Common myeloid progenitor, CD34-positive (primary cell): ENCODE measurements at regions not wholly inside any gene's neighbourhood (a gene's known extent, or its start where the extent isn't known, plus 50 kb on each side); places are given as distances from the start of the nearest gene placed in this dataset.
"Not testable (repeated sequence)": the region's sequence is repeated elsewhere in the genome, so short reads cannot be mapped to it uniquely, and the experiment has no call there.

Source experiments
- CTCF ChIA-PET: fragments of 350-600 bp; sonication (Branson Sonifier 250); formaldehyde crosslinking; loops from one replicate; lab custom pipeline; 2021; ENCODE audit warnings: antibody characterized with exemption; lab: Charles Lee
- POLR2A ChIA-PET: fragments of 350-600 bp; sonication (Branson Sonifier 250); formaldehyde crosslinking; loops from one replicate; lab custom pipeline; 2021; ENCODE audit warnings: antibody characterized with exemption; lab: Charles Lee
- DNase-seq, 3 donors: peaks; one replicate each; pipeline versions ENCODE4 v3.0.0 to v3.0.0-alpha.2; 2013
- H3K27ac ChIP-seq, 2 experiments: 1 replicate in 1 of 2; 2 replicates in 1 of 2; pipeline ENCODE4 v1.7.0; 2013; ENCODE audit warnings: inconsistent platforms in 2 of 2, low read length in 2 of 2, mild to moderate bottlenecking in 2 of 2, low read depth in 1 of 2, moderate library complexity in 1 of 2; ENCODE audit not compliant: severe bottlenecking in 2 of 2, insufficient read depth in 1 of 2, poor library complexity in 1 of 2
- H3K27me3 ChIP-seq, 5 experiments: replicated peaks in 2 of 5; 1 replicate in 3 of 5; 2 replicates in 2 of 5; pipeline versions ENCODE4 v1.6.1 to v1.7.0; 2013; ENCODE audit warnings: low read length in 4 of 5, mild to moderate bottlenecking in 2 of 5, moderate library complexity in 2 of 5, inconsistent platforms in 1 of 5; ENCODE audit not compliant: insufficient read depth in 5 of 5, control insufficient read depth in 4 of 5
- H3K36me3 ChIP-seq, 4 experiments: 1 replicate in 2 of 4; 2 replicates in 2 of 4; pipeline versions ENCODE4 v1.6.1 to v1.7.0; 2013; ENCODE audit warnings: low read length in 3 of 4, control low read depth in 1 of 4, mild to moderate bottlenecking in 1 of 4; ENCODE audit not compliant: control insufficient read depth in 4 of 4, insufficient read depth in 4 of 4
- H3K4me1 ChIP-seq, 4 experiments: 1 replicate in 3 of 4; 2 replicates in 1 of 4; pipeline versions ENCODE4 v1.6.1 to v1.7.1; 2013; ENCODE audit warnings: low read length in 3 of 4, mild to moderate bottlenecking in 3 of 4, control low read depth in 1 of 4, inconsistent platforms in 1 of 4, moderate library complexity in 1 of 4; ENCODE audit not compliant: control insufficient read depth in 4 of 4, insufficient read depth in 4 of 4; ENCODE audit errors: control extremely low read depth in 1 of 4
- H3K4me3 ChIP-seq, 7 experiments: 1 replicate in 4 of 7; 2 replicates in 3 of 7; pipeline versions ENCODE4 v1.5.1 to v1.7.0; 2013; ENCODE audit warnings: mild to moderate bottlenecking in 7 of 7, low read length in 6 of 7, moderate library complexity in 6 of 7, inconsistent platforms in 2 of 7, low read depth in 2 of 7, control low read depth in 1 of 7; ENCODE audit not compliant: insufficient read depth in 4 of 7, control insufficient read depth in 1 of 7; ENCODE audit errors: extremely low read depth in 1 of 7
- H3K9me3 ChIP-seq, 5 experiments: 1 replicate in 4 of 5; 2 replicates in 1 of 5; pipeline versions ENCODE4 v1.6.1 to v1.7.1; 2013; ENCODE audit warnings: low read length in 4 of 5, mild to moderate bottlenecking in 2 of 5, inconsistent platforms in 1 of 5, low read depth in 1 of 5, moderate library complexity in 1 of 5; ENCODE audit not compliant: control insufficient read depth in 4 of 5, insufficient read depth in 2 of 5; ENCODE audit errors: control extremely low read depth in 1 of 5
- WGBS: methylation state at CpG from one replicate; pipeline ENCODE4 v1.1.5; 2013; ENCODE audit not compliant: insufficient coverage; 5-methylcytosine and 5-hydroxymethylcytosine counted together

- DNase-seq, POLR2A ChIA-PET, H3K4me3 ChIP-seq, H3K27ac ChIP-seq, H3K27me3 ChIP-seq, H3K36me3 ChIP-seq, H3K4me1 ChIP-seq, CTCF ChIA-PET, H3K9me3 ChIP-seq: not testable (repeated sequence)
- WGBS = 92% methylated on average over 1 of the region's 2 CpGs
Observed at GRCh38 chr2:215533716-215534115, 97.8 kb upstream of the FN1 start.

GRCh38 chr2:215532844-215533243 lies 97.0 kb upstream of the FN1 start:
- POLR2A ChIA-PET = no interaction called here
- Histone ChIP-seq H3K4me1 (no peaks in the 10 kb centered on the region), H3K4me3 (no peak overlapping the region), H3K36me3 (no peaks in the 10 kb centered on the region), H3K9me3 (peaks cover 0 to 5% (median 2%) of the 10 kb centered on the region in 5 experiments), H3K27me3 (no peaks in the 10 kb centered on the region), H3K27ac (no peak overlapping the region)
- DNase-seq = no peak
- CTCF ChIA-PET = no interaction called here
- WGBS = 100% methylated on average over 1 of the region's 2 CpGs

DNA sequence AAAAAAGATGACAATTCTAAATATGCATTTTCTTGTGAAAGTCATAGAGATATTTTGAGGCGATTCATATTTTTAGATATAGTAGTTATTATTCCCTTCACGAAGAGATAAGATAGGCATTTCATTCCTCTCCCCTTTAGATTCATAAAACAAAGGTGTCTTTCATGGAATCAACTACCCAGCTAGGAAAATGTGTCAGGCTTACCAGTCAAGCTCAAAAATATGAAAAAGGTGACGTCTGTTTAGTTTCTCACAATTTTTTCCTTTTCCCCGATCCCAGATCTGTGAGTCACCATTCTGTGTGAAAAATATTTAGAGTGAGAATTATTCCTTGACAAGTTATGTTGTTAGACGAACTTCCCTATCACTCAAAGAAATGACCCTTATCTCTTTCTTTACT lies 95.4 kb upstream of the FN1 start:
- ChIA-PET POLR2A (no interaction called here), CTCF (no interaction called here)
- Histone ChIP-seq H3K27ac (no peak overlapping the region), H3K9me3 (peaks cover 0 to 5% (median 2%) of the 10 kb centered on the region in 5 experiments), H3K27me3 (no peaks in the 10 kb centered on the region), H3K36me3 (no peaks in the 10 kb centered on the region), H3K4me1 (no peaks in the 10 kb centered on the region), H3K4me3 (no peak overlapping the region)
- 100% methylated on average over 3 of the region's 5 CpGs for WGBS
- DNase-seq = no peak

- H3K27me3 ChIP-seq = no peaks in the 10 kb centered on the region
- H3K9me3 ChIP-seq = peaks cover 0 to 5% (median 2%) of the 10 kb centered on the region in 5 experiments
- ChIA-PET POLR2A (no interaction called here), CTCF (no interaction called here)
- H3K36me3 ChIP-seq = no peaks in the 10 kb centered on the region
- no peaks in the 10 kb centered on the region for H3K4me1 ChIP-seq
- no peak overlapping the region for H3K4me3 ChIP-seq
- WGBS = no CpG with 5 or more reads among the region's 4 CpGs
- no peak for DNase-seq
- H3K27ac ChIP-seq = no peak overlapping the region
Observed at GRCh38 chr2:215530191-215530968, 94.5 kb upstream of the FN1 start.

DNA sequence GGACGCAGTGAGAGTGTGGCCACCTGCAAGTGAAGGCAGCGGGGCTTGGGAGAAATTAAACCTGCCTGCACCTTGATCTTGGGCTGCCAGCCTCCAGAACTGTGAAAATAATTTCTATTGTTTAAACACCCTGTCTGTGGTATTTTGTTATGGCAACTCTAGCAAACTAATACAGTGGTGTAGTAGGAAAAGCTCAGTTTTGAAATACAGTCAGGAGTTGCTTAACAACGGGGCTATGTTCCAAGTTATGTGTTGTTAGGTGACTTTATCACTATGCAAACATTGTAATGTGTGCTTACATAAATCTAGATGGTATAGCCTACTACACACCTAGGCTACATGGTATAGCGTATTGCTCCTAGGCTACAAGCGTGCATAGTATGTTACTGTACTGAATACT lies 93.4 kb upstream of the FN1 start:
- no peak overlapping the region for H3K27ac ChIP-seq
- no peaks in the 10 kb centered on the region for H3K36me3 ChIP-seq
- no peak for DNase-seq
- 100% methylated on average over 2 of the region's 5 CpGs for WGBS
- ChIA-PET CTCF (no interaction called here), POLR2A (no interaction called here)
- H3K9me3 ChIP-seq = peaks cover 0 to 5% (median 2%) of the 10 kb centered on the region in 5 experiments
- H3K4me3 ChIP-seq = no peak overlapping the region
- H3K4me1 ChIP-seq = no peaks in the 10 kb centered on the region
- H3K27me3 ChIP-seq = no peaks in the 10 kb centered on the region

DNA sequence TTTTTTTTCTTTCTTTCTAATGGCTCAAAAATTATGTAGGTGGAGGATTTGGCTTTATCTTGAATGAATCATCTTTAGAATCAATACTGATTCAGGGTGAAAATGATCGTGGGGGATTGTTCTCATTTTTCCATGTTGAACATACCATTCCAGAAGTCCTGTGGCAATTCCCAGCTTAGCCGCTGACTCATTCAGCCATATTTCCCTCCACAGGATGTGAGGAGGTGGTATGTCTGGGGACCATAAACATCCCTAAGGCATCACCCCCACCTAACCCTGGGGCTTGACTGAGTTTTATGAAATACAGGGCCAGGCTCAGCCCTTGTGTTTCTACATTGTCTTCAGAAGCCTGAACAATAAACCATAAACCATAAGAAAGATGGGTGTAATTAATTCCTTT lies 92.7 kb upstream of the FN1 start:
- CTCF ChIA-PET = no interaction called here
- WGBS = no CpG with 5 or more reads among the region's 2 CpGs
- H3K27ac ChIP-seq = no peak overlapping the region

GRCh38 chr2:215527736-215528135 lies 91.9 kb upstream of the FN1 start:
- no peak overlapping the region for H3K4me3 ChIP-seq
- no peak overlapping the region for H3K27ac ChIP-seq
- DNase-seq = no peak
- no peaks in the 10 kb centered on the region for H3K4me1 ChIP-seq
- POLR2A ChIA-PET = no interaction called here
- no peaks in the 10 kb centered on the region for H3K27me3 ChIP-seq
- WGBS = no CpG with 5 or more reads among the region's 1 CpG
- CTCF ChIA-PET = interaction anchor here (1.1 kb wide), 1 partner anchor 300 kb away, joined by 4 read pairs; no protein-coding TSS in a partner anchor
- no peaks in the 10 kb centered on the region for H3K36me3 ChIP-seq
- H3K9me3 ChIP-seq = peaks cover 0 to 2% (median 0%) of the 10 kb centered on the region in 5 experiments

More for the DNA sequence above, 92.7 kb upstream of the FN1 start:
- POLR2A ChIA-PET = no interaction called here
- H3K9me3 ChIP-seq = peaks cover 0 to 2% (median 0%) of the 10 kb centered on the region in 5 experiments
- no peaks in the 10 kb centered on the region for H3K4me1 ChIP-seq
- DNase-seq = no peak
- no peaks in the 10 kb centered on the region for H3K27me3 ChIP-seq
- no peaks in the 10 kb centered on the region for H3K36me3 ChIP-seq
- H3K4me3 ChIP-seq = no peak overlapping the region
